Trophoblast cell (in vitro differentiated cells and primary cell): ENCODE measurements at regions not wholly inside any gene's neighbourhood (a gene's known extent, or its start where the extent isn't known, plus 50 kb on each side); places are given as distances from the start of the nearest gene placed in this dataset.

Source experiments
- DNase-seq, 2 donors: peaks; one replicate each; pipeline ENCODE4 v3.0.0-alpha.2; 2016
- H2AFZ ChIP-seq: 2 replicates; pipeline ENCODE4 v1.6.1; 2013; ENCODE audit warnings: low read length, moderate library complexity, mild to moderate bottlenecking; ENCODE audit not compliant: insufficient read depth, poor library complexity
- H2AK5ac ChIP-seq: 2 replicates; pipeline ENCODE4 v1.6.1; 2013; ENCODE audit warnings: mild to moderate bottlenecking, low read length
- H2BK120ac ChIP-seq: 2 replicates; pipeline ENCODE4 v1.6.1; 2013; ENCODE audit warnings: low read length, mild to moderate bottlenecking, moderate library complexity; ENCODE audit not compliant: insufficient read depth, poor library complexity
- H2BK12ac ChIP-seq: 2 replicates; pipeline ENCODE4 v1.6.1; 2013; ENCODE audit warnings: mild to moderate bottlenecking, low read length, moderate library complexity
- H2BK5ac ChIP-seq: 2 replicates; pipeline ENCODE4 v1.6.1; 2013; ENCODE audit warnings: low read length, low read depth, moderate library complexity, mild to moderate bottlenecking; ENCODE audit not compliant: poor library complexity
- H3K14ac ChIP-seq: 2 replicates; pipeline ENCODE4 v1.6.1; 2013; ENCODE audit warnings: mild to moderate bottlenecking, low read length
- H3K18ac ChIP-seq: 2 replicates; pipeline ENCODE4 v1.6.1; 2013; ENCODE audit warnings: mild to moderate bottlenecking, low read length
- H3K23ac ChIP-seq: 2 replicates; pipeline ENCODE4 v1.6.1; 2013; ENCODE audit warnings: low read length
- H3K27ac ChIP-seq: 2 replicates; pipeline ENCODE4 v1.5.1; 2013; ENCODE audit warnings: low read depth, mild to moderate bottlenecking, inconsistent platforms, low read length, moderate library complexity
- H3K27me3 ChIP-seq: 2 replicates; pipeline ENCODE4 v1.6.1; 2013; ENCODE audit warnings: inconsistent platforms, mild to moderate bottlenecking, low read length, moderate library complexity; ENCODE audit not compliant: insufficient read depth
- H3K36me3 ChIP-seq, 2 experiments: 1 replicate in 1 of 2; 2 replicates in 1 of 2; pipeline ENCODE4 v1.6.1; 2013; ENCODE audit warnings: low read length in 2 of 2, mild to moderate bottlenecking in 2 of 2, moderate library complexity in 1 of 2; ENCODE audit not compliant: insufficient read depth in 2 of 2, control insufficient read depth in 1 of 2
- H3K4ac ChIP-seq: 2 replicates; pipeline ENCODE4 v1.6.1; 2013; ENCODE audit warnings: low read depth, mild to moderate bottlenecking, low read length, moderate library complexity
- H3K4me1 ChIP-seq, 2 experiments: 1 replicate in 1 of 2; 2 replicates in 1 of 2; pipeline ENCODE4 v1.6.1; 2013; ENCODE audit warnings: low read length in 2 of 2, mild to moderate bottlenecking in 2 of 2, moderate library complexity in 1 of 2; ENCODE audit not compliant: insufficient read depth in 2 of 2, control insufficient read depth in 1 of 2
- H3K4me2 ChIP-seq: 2 replicates; pipeline ENCODE4 v1.6.1; 2013; ENCODE audit warnings: inconsistent platforms, mild to moderate bottlenecking, low read length, moderate library complexity
- H3K4me3 ChIP-seq: 2 replicates; pipeline ENCODE4 v1.5.1; 2013; ENCODE audit warnings: mild to moderate bottlenecking, low read depth, low read length, inconsistent platforms
- H3K79me1 ChIP-seq: one replicate; pipeline ENCODE4 v1.6.1; 2013; ENCODE audit warnings: low read length
- H3K79me2 ChIP-seq: 2 replicates; pipeline ENCODE4 v1.6.1; 2013; ENCODE audit warnings: low read length, mild to moderate bottlenecking; ENCODE audit not compliant: control insufficient read depth, insufficient read depth, poor library complexity
- H3K9ac ChIP-seq: 2 replicates; pipeline ENCODE4 v1.6.1; 2013; ENCODE audit warnings: mild to moderate bottlenecking, low read length
- H3K9me3 ChIP-seq: 2 replicates; pipeline ENCODE4 v1.6.1; 2013; ENCODE audit warnings: low read depth, mild to moderate bottlenecking, control low read depth, inconsistent platforms, low read length; ENCODE audit not compliant: insufficient read depth
- H4K12ac ChIP-seq: 2 replicates; pipeline ENCODE4 v1.6.1; 2013; ENCODE audit warnings: low read depth, mild to moderate bottlenecking, low read length, moderate library complexity
- H4K8ac ChIP-seq: 2 replicates; pipeline ENCODE4 v1.6.1; 2013; ENCODE audit warnings: low read depth, mild to moderate bottlenecking, low read length, moderate library complexity
- H4K91ac ChIP-seq: one replicate; pipeline ENCODE4 v1.6.1; 2013; ENCODE audit warnings: low read depth, mild to moderate bottlenecking, low read length, moderate library complexity
- WGBS: extraction: QIAGEN DNeasy Blood & Tissue Kit; methylation state at CpG from one replicate; pipeline ENCODE4 v1.1.7; 2013; ENCODE audit warnings: missing lambda C conversion rate; ENCODE audit not compliant: insufficient read length, insufficient coverage; ENCODE audit errors: extremely low coverage; 5-methylcytosine and 5-hydroxymethylcytosine counted together

- Histone ChIP-seq H4K12ac (no peak overlapping the region), H3K36me3 (no peaks in the 10 kb centered on the region), H3K27me3 (no peaks in the 10 kb centered on the region), H3K4me1 (peaks cover 13 to 20% of the 10 kb centered on the region in 2 experiments), H3K79me2 (peaks cover 2% of the 10 kb centered on the region), H3K79me1 (peaks cover 22% of the 10 kb centered on the region), H3K4ac (peak overlapping the region; percentile 48), H3K14ac (peak overlapping the region; percentile 91), H2BK12ac (peak overlapping the region; percentile 99), H2BK5ac (peak overlapping the region; percentile 97), H4K8ac (peak overlapping the region; percentile 86), H3K23ac (no peak overlapping the region), H3K4me3 (no peak overlapping the region), H3K9me3 (no peaks in the 10 kb centered on the region), H2AFZ (no peak overlapping the region), H2AK5ac (peak overlapping the region; percentile 65), H3K4me2 (peak overlapping the region; percentile 55), H2BK120ac (peak overlapping the region; percentile 74), H3K9ac (no peak overlapping the region), H3K27ac (peak overlapping the region; percentile 94), H3K18ac (no peak overlapping the region), H4K91ac (peak overlapping the region; percentile 94)
- WGBS = no CpG with 5 or more reads among the region's 7 CpGs
- no peak for DNase-seq
These were observed 143.9 kb upstream of the L3MBTL4 start for GRCh38 chr18:6558446-6559156.

GRCh38 chr18:6559296-6559695 lies 144.6 kb upstream of the L3MBTL4 start:
- Histone ChIP-seq H3K9me3 (no peaks in the 10 kb centered on the region), H3K14ac (no peak overlapping the region), H2AK5ac (no peak overlapping the region), H4K91ac (no peak overlapping the region), H2AFZ (no peak overlapping the region), H3K9ac (no peak overlapping the region), H3K18ac (no peak overlapping the region), H3K79me1 (peaks cover 22% of the 10 kb centered on the region), H3K4me1 (peaks cover 13 to 20% of the 10 kb centered on the region in 2 experiments), H3K27ac (no peak overlapping the region), H4K8ac (no peak overlapping the region), H2BK5ac (no peak overlapping the region), H3K79me2 (peaks cover 2% of the 10 kb centered on the region), H2BK120ac (no peak overlapping the region), H3K4ac (no peak overlapping the region), H3K23ac (no peak overlapping the region), H2BK12ac (no peak overlapping the region), H3K4me3 (no peak overlapping the region), H3K4me2 (no peak overlapping the region), H3K27me3 (no peaks in the 10 kb centered on the region), H4K12ac (no peak overlapping the region), H3K36me3 (no peaks in the 10 kb centered on the region)
- no peak for DNase-seq
- WGBS = no CpG with 5 or more reads among the region's 1 CpG

GRCh38 chr18:6561016-6561415 lies 146.3 kb upstream of the L3MBTL4 start:
- no peak overlapping the region for H3K23ac ChIP-seq
- H3K36me3 ChIP-seq = no peaks in the 10 kb centered on the region
- peak overlapping the region; percentile 20 for H4K91ac ChIP-seq
- no peak for DNase-seq
- peak overlapping the region; percentile 28 for H3K27ac ChIP-seq
- no peak overlapping the region for H3K9ac ChIP-seq
- no peak overlapping the region for H4K12ac ChIP-seq
- H3K4me3 ChIP-seq = no peak overlapping the region
- no peak overlapping the region for H2AFZ ChIP-seq
- peak overlapping the region; percentile 21 for H2BK5ac ChIP-seq
- H3K4ac ChIP-seq = no peak overlapping the region
- WGBS = no CpG with 5 or more reads among the region's 9 CpGs
- H3K18ac ChIP-seq = no peak overlapping the region
- H3K9me3 ChIP-seq = no peaks in the 10 kb centered on the region
- no peaks in the 10 kb centered on the region for H3K27me3 ChIP-seq
- H3K14ac ChIP-seq = no peak overlapping the region
- peak overlapping the region; percentile 15 for H2BK12ac ChIP-seq
- no peak overlapping the region for H3K4me2 ChIP-seq
- peaks cover 2% of the 10 kb centered on the region for H3K79me2 ChIP-seq
- no peak overlapping the region for H2AK5ac ChIP-seq
- H3K79me1 ChIP-seq = peaks cover 25% of the 10 kb centered on the region
- peaks cover 17 to 26% of the 10 kb centered on the region in 2 experiments for H3K4me1 ChIP-seq
- H4K8ac ChIP-seq = no peak overlapping the region
- peak overlapping the region; percentile 25 for H2BK120ac ChIP-seq

GRCh38 chr18:6561420-6561861 lies 146.7 kb upstream of the L3MBTL4 start:
- Histone ChIP-seq H3K36me3 (no peaks in the 10 kb centered on the region), H3K18ac (peak overlapping the region; percentile 53), H3K4ac (no peak overlapping the region), H2BK120ac (no peak overlapping the region), H2BK5ac (peak overlapping the region; percentile 28), H3K79me1 (peaks cover 27% of the 10 kb centered on the region), H3K9ac (no peak overlapping the region), H3K14ac (no peak overlapping the region), H3K27ac (peak overlapping the region; percentile 77), H2AK5ac (no peak overlapping the region), H3K4me1 (peaks cover 18 to 27% of the 10 kb centered on the region in 2 experiments), H4K12ac (no peak overlapping the region), H3K4me3 (no peak overlapping the region), H3K23ac (no peak overlapping the region), H3K27me3 (no peaks in the 10 kb centered on the region), H2AFZ (no peak overlapping the region), H3K4me2 (no peak overlapping the region), H3K9me3 (no peaks in the 10 kb centered on the region), H3K79me2 (peaks cover 2% of the 10 kb centered on the region), H2BK12ac (peak overlapping the region; percentile 63), H4K8ac (no peak overlapping the region), H4K91ac (peak overlapping the region; percentile 37)
- DNase-seq = peak; percentile 33 to 41
- WGBS = no CpG with 5 or more reads among the region's 6 CpGs
